Panc1 (cell line): ENCODE measurements at regions not wholly inside any gene's neighbourhood (a gene's known extent, or its start where the extent isn't known, plus 50 kb on each side); places are given as distances from the start of the nearest gene placed in this dataset.

Source experiments
- CTCF ChIP-seq: fragments of 450-650 bp; IDR thresholded peaks from 2 replicates; pipeline ENCODE4 v1.5.1; 2017; ENCODE audit warnings: mild to moderate bottlenecking
- POLR2AphosphoS5 ChIP-seq: IDR thresholded peaks from 2 replicates; pipeline ENCODE4 v1.6.1; 2012; ENCODE audit warnings: mild to moderate bottlenecking, low read depth, low read length, moderate library complexity
- SIN3A ChIP-seq: IDR thresholded peaks from 2 replicates; pipeline ENCODE4 v1.6.1; 2012; ENCODE audit warnings: low read depth, mild to moderate bottlenecking, low read length, moderate library complexity, borderline replicate concordance; ENCODE audit not compliant: insufficient read depth

GRCh38 chr5:124043456-124043855 lies 531.5 kb downstream of the CSNK1G3 start:
- peak; percentile 24; the same call in 1 of the 2 replicates for TF ChIP-seq CTCF
- no peak for TF ChIP-seq SIN3A
- TF ChIP-seq POLR2AphosphoS5: no peak
